Mesenchymal stem cell (in vitro differentiated cells and primary cell): ENCODE measurements at regions not wholly inside any gene's neighbourhood (a gene's known extent, or its start where the extent isn't known, plus 50 kb on each side); places are given as distances from the start of the nearest gene placed in this dataset.
A peak's percentile ranks its signal among the peaks of the same experiment; 100 is the strongest.
"Not testable (repeated sequence)": the region's sequence is repeated elsewhere in the genome, so short reads cannot be mapped to it uniquely, and the experiment has no call there.

ENCODE experiments used
- DNase-seq: peaks from one replicate; pipeline ENCODE4 v3.0.0-alpha.2; 2013
- H2AFZ ChIP-seq: one replicate; pipeline ENCODE4 v1.6.1; 2013; ENCODE audit warnings: low read depth, mild to moderate bottlenecking, control low read depth, inconsistent platforms, low read length, moderate library complexity
- H2AK5ac ChIP-seq: 2 replicates; pipeline ENCODE4 v1.6.1; 2013; ENCODE audit warnings: low read length, moderate library complexity, mild to moderate bottlenecking, inconsistent platforms; ENCODE audit not compliant: severe bottlenecking
- H2BK120ac ChIP-seq: one replicate; pipeline ENCODE4 v1.6.1; 2013; ENCODE audit warnings: low read depth, mild to moderate bottlenecking, inconsistent platforms, low read length, moderate library complexity
- H2BK12ac ChIP-seq, 2 experiments: one replicate each; pipeline ENCODE4 v1.6.1; 2013; ENCODE audit warnings: inconsistent platforms in 2 of 2, low read length in 2 of 2, mild to moderate bottlenecking in 2 of 2, moderate library complexity in 2 of 2, control low read depth in 1 of 2
- H2BK15ac ChIP-seq: one replicate; pipeline ENCODE4 v1.6.1; 2013; ENCODE audit warnings: mild to moderate bottlenecking, low read depth, inconsistent platforms; ENCODE audit not compliant: poor library complexity, severe bottlenecking
- H2BK5ac ChIP-seq: 2 replicates; pipeline ENCODE4 v1.6.1; 2013; ENCODE audit warnings: low read depth, mild to moderate bottlenecking, low read length, control low read depth, inconsistent platforms; ENCODE audit not compliant: poor library complexity, severe bottlenecking
- H3K14ac ChIP-seq, 2 experiments: one replicate each; pipeline ENCODE4 v1.6.1; 2013; ENCODE audit warnings: inconsistent platforms in 2 of 2, low read length in 2 of 2, control low read depth in 1 of 2, mild to moderate bottlenecking in 1 of 2, moderate library complexity in 1 of 2
- H3K18ac ChIP-seq, 2 experiments: one replicate each; pipeline ENCODE4 v1.6.1; 2013; ENCODE audit warnings: inconsistent platforms in 2 of 2, low read length in 2 of 2, control low read depth in 1 of 2, low read depth in 1 of 2, mild to moderate bottlenecking in 1 of 2
- H3K23ac ChIP-seq, 2 experiments: one replicate each; pipeline ENCODE4 v1.6.1; 2013; ENCODE audit warnings: inconsistent platforms in 2 of 2, low read length in 2 of 2, mild to moderate bottlenecking in 2 of 2, moderate library complexity in 2 of 2, control low read depth in 1 of 2
- H3K27ac ChIP-seq: 2 replicates; pipeline ENCODE4 v1.5.1; 2013; ENCODE audit warnings: mild to moderate bottlenecking, moderate library complexity, low read length, control low read depth, inconsistent platforms; ENCODE audit not compliant: poor library complexity, severe bottlenecking
- H3K27me3 ChIP-seq, 2 experiments: 2 replicates each; pipeline versions ENCODE4 v1.6.1 to v1.7.0; 2013; ENCODE audit warnings: low read length in 2 of 2, mild to moderate bottlenecking in 2 of 2, moderate library complexity in 2 of 2, control low read depth in 1 of 2, inconsistent platforms in 1 of 2; ENCODE audit not compliant: control insufficient read depth in 1 of 2, insufficient read depth in 1 of 2
- H3K36me3 ChIP-seq, 2 experiments: 2 replicates each; pipeline versions ENCODE4 v1.6.1 to v1.7.0; 2013; ENCODE audit warnings: low read length in 2 of 2, control low read depth in 1 of 2, inconsistent platforms in 1 of 2, low read depth in 1 of 2, mild to moderate bottlenecking in 1 of 2; ENCODE audit not compliant: insufficient read depth in 2 of 2, control insufficient read depth in 1 of 2
- H3K4ac ChIP-seq, 2 experiments: one replicate each; pipeline ENCODE4 v1.6.1; 2013; ENCODE audit warnings: inconsistent platforms in 2 of 2, low read length in 2 of 2, mild to moderate bottlenecking in 2 of 2, moderate library complexity in 2 of 2, control low read depth in 1 of 2, low read depth in 1 of 2
- H3K4me1 ChIP-seq: 2 replicates; pipeline ENCODE4 v1.6.1; 2013; ENCODE audit warnings: low read depth, low read length, control low read depth; ENCODE audit not compliant: control insufficient read depth, insufficient read depth
- H3K4me2 ChIP-seq: 2 replicates; pipeline ENCODE4 v1.6.1; 2013; ENCODE audit warnings: low read length, mild to moderate bottlenecking, inconsistent platforms; ENCODE audit not compliant: poor library complexity, severe bottlenecking
- H3K4me3 ChIP-seq, 2 experiments: 2 replicates each; pipeline versions ENCODE4 v1.5.1 to v1.7.0; 2013; ENCODE audit warnings: low read length in 2 of 2, mild to moderate bottlenecking in 2 of 2, control low read depth in 1 of 2, low read depth in 1 of 2; ENCODE audit not compliant: insufficient read depth in 1 of 2
- H3K79me1 ChIP-seq: replicated peaks from 2 replicates; pipeline ENCODE4 v1.6.1; 2013; ENCODE audit warnings: mild to moderate bottlenecking, control low read depth, low read length, inconsistent platforms; ENCODE audit not compliant: poor library complexity, severe bottlenecking
- H3K9ac ChIP-seq: 2 replicates; pipeline ENCODE4 v1.7.0; 2013; ENCODE audit warnings: mild to moderate bottlenecking, low read length, moderate library complexity
- H3K9me3 ChIP-seq: 2 replicates; pipeline ENCODE4 v1.7.0; 2013; ENCODE audit warnings: mild to moderate bottlenecking, low read length; ENCODE audit not compliant: control insufficient read depth
- H4K8ac ChIP-seq: one replicate; pipeline ENCODE4 v1.6.1; 2013; ENCODE audit warnings: inconsistent platforms, mild to moderate bottlenecking, low read length, moderate library complexity
- H4K91ac ChIP-seq: one replicate; pipeline ENCODE4 v1.6.1; 2013; ENCODE audit warnings: mild to moderate bottlenecking, low read length, inconsistent platforms
- WGBS: methylation state at CpG from one replicate; pipeline ENCODE4 v1.1.7; 2013; ENCODE audit warnings: mixed read lengths; 5-methylcytosine and 5-hydroxymethylcytosine counted together

DNA sequence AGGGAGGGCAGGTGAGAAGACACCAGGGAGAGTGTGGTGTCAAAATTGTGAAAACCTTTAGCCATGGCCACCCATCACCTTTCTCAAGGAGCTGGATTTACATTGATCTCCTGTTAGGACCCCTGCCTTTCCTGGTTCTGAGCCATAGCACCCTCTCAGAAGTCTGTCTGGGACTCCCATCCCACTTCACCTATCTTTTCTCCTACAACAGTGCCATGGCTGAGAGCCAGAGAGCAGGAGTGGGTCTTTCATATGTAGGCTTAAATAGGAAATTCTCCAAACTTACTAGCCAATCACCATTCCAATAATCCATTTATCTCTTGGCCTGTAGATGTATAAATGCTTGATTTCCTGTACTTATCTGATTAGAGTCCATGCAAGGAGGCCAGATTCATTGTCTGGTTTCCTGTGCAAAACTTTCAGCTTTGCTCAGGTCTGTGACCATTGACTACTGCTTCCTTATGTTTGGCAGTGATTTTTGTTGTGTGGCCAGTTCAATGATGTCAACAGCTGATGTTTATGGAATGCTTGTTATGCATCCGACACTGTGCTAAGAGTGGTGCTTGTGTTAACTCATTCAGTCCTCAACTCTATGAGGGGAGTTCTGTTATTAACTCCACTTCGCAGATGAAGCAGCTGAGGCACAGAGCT lies 57.6 kb upstream of the IGFBP5 start:
- 53% methylated on average over 2 of the region's 2 CpGs for WGBS
- no peak overlapping the region for H2AK5ac ChIP-seq
- peaks cover 26 to 48% of the 10 kb centered on the region in 2 experiments for H3K27me3 ChIP-seq
- H2BK120ac ChIP-seq: no peak overlapping the region
- peak overlapping the region in 1 of 2 experiments; percentile 46 for H3K18ac ChIP-seq
- no peaks in the 10 kb centered on the region for H3K79me1 ChIP-seq
- H3K4me1 ChIP-seq: no peaks in the 10 kb centered on the region
- H4K91ac ChIP-seq: no peak overlapping the region
- no peak for DNase-seq
- H3K4me2 ChIP-seq: no peak overlapping the region
- H3K27ac ChIP-seq: no peak overlapping the region
- H4K8ac ChIP-seq: no peak overlapping the region
- no peaks in the 10 kb centered on the region for H3K36me3 ChIP-seq
- H3K14ac ChIP-seq: no peak overlapping the region
- H2BK15ac ChIP-seq: no peak overlapping the region
- H2AFZ ChIP-seq: no peak overlapping the region
- H3K4ac ChIP-seq: peak overlapping the region in 1 of 2 experiments; percentile 74
- no peak overlapping the region for H2BK5ac ChIP-seq
- H3K9me3 ChIP-seq: peaks cover 2% of the 10 kb centered on the region
- no peak overlapping the region for H3K9ac ChIP-seq
- no peak overlapping the region for H3K23ac ChIP-seq
- H3K4me3 ChIP-seq: no peak overlapping the region
- H2BK12ac ChIP-seq: peak overlapping the region in 1 of 2 experiments; percentile 47

DNA sequence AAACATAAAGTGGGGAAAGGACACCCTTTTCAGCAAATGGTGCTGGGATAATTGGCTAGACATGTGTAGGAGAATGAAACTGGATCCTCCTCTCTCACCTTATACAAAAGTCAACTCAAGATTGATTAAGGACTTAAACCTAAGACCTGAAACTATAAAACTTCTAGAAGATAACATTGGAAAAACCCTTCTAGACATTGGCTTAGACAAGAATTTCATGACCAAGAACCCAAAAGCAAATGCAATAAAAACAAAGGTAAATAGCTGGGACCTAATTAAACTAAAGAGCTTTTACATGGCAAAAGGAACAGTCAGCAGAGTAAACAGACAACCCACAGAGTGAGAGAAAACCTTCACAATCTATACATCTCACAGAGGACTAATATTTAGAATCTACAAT lies 55.4 kb upstream of the IGFBP5 start:
- not testable (repeated sequence) for H3K27ac ChIP-seq, H3K4ac ChIP-seq, H3K18ac ChIP-seq, H2BK15ac ChIP-seq, H2AK5ac ChIP-seq, H3K14ac ChIP-seq, DNase-seq, H3K9me3 ChIP-seq, H3K9ac ChIP-seq, H2BK5ac ChIP-seq, H2AFZ ChIP-seq, H3K36me3 ChIP-seq, H3K4me1 ChIP-seq, H2BK12ac ChIP-seq, H4K91ac ChIP-seq, H2BK120ac ChIP-seq, H4K8ac ChIP-seq, H3K4me2 ChIP-seq, H3K4me3 ChIP-seq, H3K23ac ChIP-seq, H3K79me1 ChIP-seq
- H3K27me3 ChIP-seq: peaks cover 26 to 39% of the 10 kb centered on the region in 2 experiments

DNA sequence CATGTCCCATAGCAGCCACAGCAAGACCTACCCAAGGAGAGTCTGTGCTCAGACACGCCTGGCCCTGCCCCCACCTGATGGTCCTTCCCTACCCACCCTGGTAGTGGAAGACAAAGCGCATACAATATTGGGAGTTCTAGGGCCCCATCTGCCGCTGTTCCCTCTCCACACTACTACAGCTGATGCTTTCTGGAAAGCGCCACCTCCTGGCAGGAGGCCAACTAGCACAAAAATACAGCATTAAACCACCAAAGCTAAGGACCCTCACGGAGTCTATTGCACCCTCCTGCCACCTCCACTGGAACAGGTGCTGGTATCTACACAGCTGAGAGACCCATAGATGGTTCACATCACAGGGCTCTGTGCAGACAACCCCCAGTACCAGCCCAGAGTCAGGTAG lies 50.9 kb upstream of the IGFBP5 start:
- Histone ChIP-seq H3K18ac (peak overlapping the region in 1 of 2 experiments; percentile 43), H2BK12ac (peak overlapping the region in 1 of 2 experiments; percentile 5), H3K27me3 (peaks cover 4 to 10% of the 10 kb centered on the region in 2 experiments)
- not testable (repeated sequence) for DNase-seq, H4K8ac ChIP-seq, H2AFZ ChIP-seq, H2BK120ac ChIP-seq, H2AK5ac ChIP-seq, H3K9ac ChIP-seq, H2BK15ac ChIP-seq, H3K4me1 ChIP-seq, H3K4ac ChIP-seq, H3K4me2 ChIP-seq, H2BK5ac ChIP-seq, H3K9me3 ChIP-seq, H4K91ac ChIP-seq, H3K4me3 ChIP-seq, H3K36me3 ChIP-seq, H3K23ac ChIP-seq, H3K14ac ChIP-seq, H3K79me1 ChIP-seq, H3K27ac ChIP-seq
- 100% methylated on average over 5 of the region's 5 CpGs for WGBS

DNA sequence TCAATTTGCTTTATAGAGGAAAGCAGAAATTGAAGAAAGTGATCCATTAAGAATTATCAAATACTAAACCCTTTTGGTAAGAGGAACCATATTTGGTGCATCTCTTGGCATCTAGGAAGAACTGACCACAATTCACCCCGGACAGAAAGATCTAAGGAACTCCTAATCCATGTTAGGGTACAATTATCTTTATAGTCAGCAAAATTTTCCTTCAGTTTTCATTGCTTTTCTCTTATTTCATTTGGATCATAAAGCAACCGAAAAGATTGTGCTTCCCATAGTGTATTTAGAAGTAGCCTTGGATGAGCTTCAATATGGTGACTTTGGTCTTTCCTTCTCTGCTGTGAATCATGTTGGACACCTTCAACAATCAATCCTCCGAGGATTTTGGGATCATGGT lies 50.1 kb upstream of the IGFBP5 start:
- Histone ChIP-seq H3K4me2 (no peak overlapping the region), H2AK5ac (no peak overlapping the region), H3K27ac (no peak overlapping the region), H2BK5ac (no peak overlapping the region), H3K14ac (no peak overlapping the region), H4K8ac (no peak overlapping the region), H2BK120ac (no peak overlapping the region), H3K4me3 (no peak overlapping the region), H3K4ac (no peak overlapping the region), H3K27me3 (peaks cover 11 to 12% of the 10 kb centered on the region in 2 experiments), H3K23ac (no peak overlapping the region), H2BK12ac (no peak overlapping the region), H3K36me3 (no peaks in the 10 kb centered on the region), H3K18ac (no peak overlapping the region), H2AFZ (no peak overlapping the region), H2BK15ac (no peak overlapping the region), H3K9me3 (peaks cover 2% of the 10 kb centered on the region), H3K79me1 (no peaks in the 10 kb centered on the region), H3K4me1 (no peaks in the 10 kb centered on the region), H3K9ac (no peak overlapping the region), H4K91ac (no peak overlapping the region)
- WGBS: 97% methylated on average over 3 of the region's 3 CpGs
- DNase-seq: no peak
